Suprapubic skin (tissue), 4 donors: ENCODE measurements at regions not wholly inside any gene's neighbourhood (a gene's known extent, or its start where the extent isn't known, plus 50 kb on each side); places are given as distances from the start of the nearest gene placed in this dataset.
"Not testable (repeated sequence)": the region's sequence is repeated elsewhere in the genome, so short reads cannot be mapped to it uniquely, and the experiment has no call there.

ENCODE experiments used
- DNase-seq, 2 donors: peaks; one replicate each; pipeline ENCODE4 v3.0.0-alpha.2; 2019; ENCODE audit warnings: low spot score in 2 of 2
- H3K27ac ChIP-seq: fragments of 200-600 bp; sonication (generic); one replicate; pipeline ENCODE4 v1.5.1; 2019
- H3K27me3 ChIP-seq: fragments of 200-600 bp; sonication (generic); one replicate; pipeline ENCODE4 v1.5.1; 2019
- H3K36me3 ChIP-seq: fragments of 200-600 bp; sonication (generic); one replicate; pipeline ENCODE4 v1.5.1; 2019
- H3K4me1 ChIP-seq: fragments of 200-600 bp; sonication (generic); one replicate; pipeline ENCODE4 v1.5.1; 2019
- H3K4me3 ChIP-seq: fragments of 200-600 bp; sonication (generic); one replicate; pipeline ENCODE4 v1.5.1; 2019; ENCODE audit warnings: mild to moderate bottlenecking
- H3K9me3 ChIP-seq: fragments of 200-600 bp; sonication (generic); one replicate; pipeline ENCODE4 v1.5.1; 2019
- CTCF ChIP-seq, 2 donors: fragments of 200-600 bp in 1 of 2; fragments of 450-650 bp in 1 of 2; sonication (generic) in 1 of 2; IDR thresholded peaks; one replicate each; pipeline ENCODE4 v1.5.1; 2016 to 2019; ENCODE audit warnings: antibody characterized with exemption in 2 of 2, mild to moderate bottlenecking in 1 of 2, moderate library complexity in 1 of 2
- EP300 ChIP-seq: sonication (generic); formaldehyde crosslinking; IDR thresholded peaks from one replicate; pipeline ENCODE4 v1.6.1; 2017; ENCODE audit warnings: antibody characterized with exemption
- POLR2A ChIP-seq, 2 donors: fragments of 450-650 bp; IDR thresholded peaks; one replicate each; pipeline ENCODE4 v1.6.1; 2017; ENCODE audit warnings: antibody characterized with exemption in 2 of 2, mild to moderate bottlenecking in 2 of 2, moderate library complexity in 2 of 2
- POLR2AphosphoS5 ChIP-seq, 3 donors: sonication (generic); formaldehyde crosslinking; IDR thresholded peaks; one replicate each; pipeline ENCODE4 v1.6.1; 2017; ENCODE audit warnings: antibody characterized with exemption in 3 of 3
- WGBS: methylation state at CpG from one replicate; pipeline ENCODE4 v1.1.5; 2018; 5-methylcytosine and 5-hydroxymethylcytosine counted together

GRCh38 chr2:180819106-180819505 is 161.3 kb upstream of the UBE2E3 start:
- no peaks in the 10 kb centered on the region for H3K27me3 ChIP-seq
- 68% methylated on average over 2 of the region's 2 CpGs for WGBS
- TF ChIP-seq POLR2A (IDR thresholded peaks at IDR 0.05) (no peak), CTCF (IDR thresholded peaks at IDR 0.05) (no peak), POLR2AphosphoS5 (IDR thresholded peaks at IDR 0.05) (no peak), EP300 (no peak)
- no peaks in the 10 kb centered on the region for H3K4me1 ChIP-seq
- no peak overlapping the region for H3K27ac ChIP-seq
- no peak for DNase-seq
- no peaks in the 10 kb centered on the region for H3K36me3 ChIP-seq
- no peaks in the 10 kb centered on the region for H3K9me3 ChIP-seq
- H3K4me3 ChIP-seq: no peak overlapping the region

DNA sequence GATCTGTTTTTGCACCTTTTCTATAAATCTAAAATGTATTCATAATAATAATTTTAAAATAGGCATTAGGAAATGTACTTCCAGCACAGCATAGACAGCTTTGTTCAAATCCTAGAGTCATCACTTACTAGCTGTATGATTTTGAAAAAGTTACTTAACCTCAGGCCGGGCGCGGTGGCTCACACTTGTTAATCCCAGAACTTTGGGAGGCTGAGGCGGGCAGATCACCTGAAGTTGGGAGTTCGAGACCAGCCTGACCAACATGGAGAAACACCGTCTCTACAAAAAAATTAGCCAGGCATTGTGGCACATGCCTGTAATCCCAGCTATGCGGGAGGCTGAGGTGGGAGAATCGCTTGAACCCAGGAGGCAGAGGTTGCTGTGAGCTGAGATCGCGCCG is 161.7 kb upstream of the UBE2E3 start:
- H3K36me3 ChIP-seq, DNase-seq, H3K9me3 ChIP-seq, H3K4me1 ChIP-seq, H3K4me3 ChIP-seq, H3K27me3 ChIP-seq, H3K27ac ChIP-seq: not testable (repeated sequence)
- WGBS: 92% methylated on average over 11 of the region's 11 CpGs

DNA sequence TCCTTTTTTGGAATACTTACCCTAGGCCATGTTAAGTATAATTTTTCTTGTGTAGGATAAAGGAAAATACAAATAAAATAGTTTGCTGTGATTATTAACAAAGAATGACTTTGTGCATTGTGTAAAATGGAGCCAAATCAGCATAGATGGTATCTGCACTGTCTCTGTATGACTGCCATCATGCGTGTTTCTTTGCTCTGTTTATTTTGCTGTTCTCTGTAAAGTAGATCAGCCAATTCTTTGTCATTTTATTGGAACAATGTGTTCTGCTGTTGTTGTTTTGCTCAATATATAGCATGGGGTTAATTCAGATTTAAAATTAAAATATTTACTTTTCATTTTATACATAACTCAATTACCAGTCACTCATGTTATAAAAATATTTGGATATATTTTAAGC is 181.3 kb upstream of the UBE2E3 start:
- Histone ChIP-seq H3K27ac (no peak overlapping the region), H3K27me3 (no peaks in the 10 kb centered on the region), H3K4me1 (no peaks in the 10 kb centered on the region), H3K4me3 (no peak overlapping the region), H3K9me3 (no peaks in the 10 kb centered on the region), H3K36me3 (no peaks in the 10 kb centered on the region)
- no peak for DNase-seq
- TF ChIP-seq POLR2A (IDR thresholded peaks at IDR 0.05) (no peak), EP300 (no peak), POLR2AphosphoS5 (IDR thresholded peaks at IDR 0.05) (no peak), CTCF (IDR thresholded peaks at IDR 0.05) (no peak)
- 55% methylated on average over 1 of the region's 1 CpG for WGBS

DNA sequence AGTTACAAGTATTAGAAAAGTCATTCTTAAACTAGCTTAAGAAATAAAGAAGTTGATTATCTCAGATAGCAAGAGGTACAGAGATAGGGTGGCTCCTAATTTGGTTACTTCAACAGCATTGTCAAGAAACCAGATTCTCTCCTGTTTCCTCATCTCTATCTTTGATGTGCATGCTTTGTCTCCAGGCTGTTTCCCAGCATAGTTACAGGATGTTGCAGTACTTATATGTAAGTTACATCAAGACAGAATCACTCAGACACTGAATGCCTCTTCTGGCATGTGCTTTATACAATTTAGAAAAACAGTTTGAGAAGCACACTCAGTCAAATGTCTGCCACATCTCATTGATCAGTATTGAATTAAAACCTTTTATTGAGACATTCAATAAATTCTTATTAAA is 189.5 kb upstream of the UBE2E3 start:
- no peaks in the 10 kb centered on the region for H3K9me3 ChIP-seq
- no peak overlapping the region for H3K4me3 ChIP-seq
- no peaks in the 10 kb centered on the region for H3K4me1 ChIP-seq
- H3K27ac ChIP-seq: no peak overlapping the region
- DNase-seq: no peak
- H3K27me3 ChIP-seq: no peaks in the 10 kb centered on the region
- no peaks in the 10 kb centered on the region for H3K36me3 ChIP-seq
- TF ChIP-seq POLR2AphosphoS5 (IDR thresholded peaks at IDR 0.05) (no peak), CTCF (IDR thresholded peaks at IDR 0.05) (no peak), EP300 (no peak), POLR2A (IDR thresholded peaks at IDR 0.05) (no peak)

GRCh38 chr2:180787330-180787729 is 193.1 kb upstream of the UBE2E3 start:
- H3K27ac ChIP-seq: no peak overlapping the region
- no peaks in the 10 kb centered on the region for H3K27me3 ChIP-seq
- no peaks in the 10 kb centered on the region for H3K4me1 ChIP-seq
- H3K9me3 ChIP-seq: no peaks in the 10 kb centered on the region
- no peak for DNase-seq
- no peak overlapping the region for H3K4me3 ChIP-seq
- H3K36me3 ChIP-seq: no peaks in the 10 kb centered on the region
- no peak for TF ChIP-seq CTCF (IDR thresholded peaks at IDR 0.05)
- no peak for TF ChIP-seq EP300
- no peak for TF ChIP-seq POLR2A (IDR thresholded peaks at IDR 0.05)
- no peak for TF ChIP-seq POLR2AphosphoS5 (IDR thresholded peaks at IDR 0.05)
- 70% methylated on average over 1 of the region's 1 CpG for WGBS

DNA sequence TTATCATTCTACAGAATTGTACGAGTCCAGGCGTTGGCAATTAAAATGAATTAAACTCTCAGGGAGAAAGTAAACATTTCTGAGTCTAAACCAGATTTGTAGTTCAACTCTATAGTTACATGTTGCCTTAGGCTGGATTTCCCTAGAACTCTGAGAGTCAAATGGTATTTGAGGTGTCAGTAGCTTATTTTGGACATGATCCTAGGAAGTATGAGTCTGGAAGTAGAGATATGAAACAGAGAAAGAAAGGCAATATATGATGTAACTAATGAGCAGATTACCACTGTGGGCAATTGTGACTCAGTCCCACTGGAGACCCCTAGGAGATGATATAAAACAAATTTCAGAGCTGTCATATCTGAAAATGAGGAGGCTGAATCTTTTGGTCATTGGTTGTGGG is 199.1 kb upstream of the UBE2E3 start:
- WGBS: 72% methylated on average over 2 of the region's 2 CpGs
- Histone ChIP-seq H3K4me3 (no peak overlapping the region), H3K27me3 (no peaks in the 10 kb centered on the region), H3K27ac (no peak overlapping the region), H3K36me3 (no peaks in the 10 kb centered on the region), H3K4me1 (no peaks in the 10 kb centered on the region), H3K9me3 (no peaks in the 10 kb centered on the region)
- no peak for TF ChIP-seq CTCF (IDR thresholded peaks at IDR 0.05)
- no peak for TF ChIP-seq POLR2A (IDR thresholded peaks at IDR 0.05)
- TF ChIP-seq EP300: no peak
- no peak for TF ChIP-seq POLR2AphosphoS5 (IDR thresholded peaks at IDR 0.05)
- no peak for DNase-seq
